ENCODE measurements at regions not wholly inside any gene's neighbourhood (a gene's known extent, or its start where the extent isn't known, plus 50 kb on each side); places are given as distances from the start of the nearest gene placed in this dataset.

DNA sequence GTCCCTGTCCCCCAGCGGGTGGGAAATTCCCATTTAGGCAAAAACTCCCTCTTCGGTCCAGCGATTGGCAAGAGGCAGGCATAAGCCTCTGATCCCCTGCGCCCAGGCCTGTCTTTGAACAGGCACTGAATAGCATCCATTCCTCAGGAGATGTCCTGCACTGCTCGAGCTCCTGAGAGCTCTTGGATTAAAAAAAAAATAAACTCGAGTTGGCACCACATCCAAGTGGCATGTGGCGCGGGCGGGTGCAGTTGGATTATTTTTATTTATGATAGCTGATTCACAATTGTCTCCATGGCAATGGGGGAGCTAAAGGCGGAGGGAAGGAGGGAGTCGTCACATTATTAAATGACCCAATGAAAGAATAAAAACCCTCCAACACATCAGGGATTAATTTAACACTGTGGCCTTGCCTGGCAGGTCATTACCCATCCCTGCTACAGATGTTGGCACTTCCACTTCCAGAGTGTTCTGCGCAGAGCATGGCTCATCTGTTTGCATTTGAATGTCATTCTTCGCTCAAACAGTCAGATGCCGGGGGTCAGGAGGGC lies 207.2 kb downstream of the AACS start:
- TF ChIP-seq, protein P1, sequence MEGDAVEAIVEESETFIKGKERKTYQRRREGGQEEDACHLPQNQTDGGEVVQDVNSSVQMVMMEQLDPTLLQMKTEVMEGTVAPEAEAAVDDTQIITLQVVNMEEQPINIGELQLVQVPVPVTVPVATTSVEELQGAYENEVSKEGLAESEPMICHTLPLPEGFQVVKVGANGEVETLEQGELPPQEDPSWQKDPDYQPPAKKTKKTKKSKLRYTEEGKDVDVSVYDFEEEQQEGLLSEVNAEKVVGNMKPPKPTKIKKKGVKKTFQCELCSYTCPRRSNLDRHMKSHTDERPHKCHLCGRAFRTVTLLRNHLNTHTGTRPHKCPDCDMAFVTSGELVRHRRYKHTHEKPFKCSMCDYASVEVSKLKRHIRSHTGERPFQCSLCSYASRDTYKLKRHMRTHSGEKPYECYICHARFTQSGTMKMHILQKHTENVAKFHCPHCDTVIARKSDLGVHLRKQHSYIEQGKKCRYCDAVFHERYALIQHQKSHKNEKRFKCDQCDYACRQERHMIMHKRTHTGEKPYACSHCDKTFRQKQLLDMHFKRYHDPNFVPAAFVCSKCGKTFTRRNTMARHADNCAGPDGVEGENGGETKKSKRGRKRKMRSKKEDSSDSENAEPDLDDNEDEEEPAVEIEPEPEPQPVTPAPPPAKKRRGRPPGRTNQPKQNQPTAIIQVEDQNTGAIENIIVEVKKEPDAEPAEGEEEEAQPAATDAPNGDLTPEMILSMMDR (IDR thresholded peaks at IDR 0.05) = no peak
- no peak for TF ChIP-seq POLR2A (IDR thresholded peaks at IDR 0.05)
- no peak for TF ChIP-seq EP300 (IDR thresholded peaks at IDR 0.05)

Measured in stomach (tissue), 4 donors.